Liver (tissue), 8 donors: ENCODE measurements at regions not wholly inside any gene's neighbourhood (a gene's known extent, or its start where the extent isn't known, plus 50 kb on each side); places are given as distances from the start of the nearest gene placed in this dataset.

Source experiments
- DNase-seq: peaks from one replicate; pipeline ENCODE4 v3.0.0-alpha.2; 2017; ENCODE audit warnings: low spot score
- H3K27ac ChIP-seq, 2 donors: one replicate each; pipeline ENCODE4 v1.7.0; 2013; ENCODE audit warnings: inconsistent platforms in 2 of 2, low read length in 2 of 2, control low read depth in 1 of 2, low read depth in 1 of 2, mild to moderate bottlenecking in 1 of 2
- H3K27me3 ChIP-seq, 4 donors: one replicate each; pipeline versions ENCODE4 v1.6.1 to v1.7.0; 2013; ENCODE audit warnings: low read length in 3 of 4, inconsistent platforms in 1 of 4, mild to moderate bottlenecking in 1 of 4, moderate library complexity in 1 of 4; ENCODE audit not compliant: control insufficient read depth in 4 of 4, insufficient read depth in 4 of 4
- H3K36me3 ChIP-seq, 4 donors: one replicate each; pipeline versions ENCODE4 v1.6.1 to v1.7.0; 2013; ENCODE audit warnings: low read length in 3 of 4, mild to moderate bottlenecking in 3 of 4, low read depth in 1 of 4, moderate library complexity in 1 of 4; ENCODE audit not compliant: control insufficient read depth in 4 of 4, insufficient read depth in 3 of 4
- H3K4me1 ChIP-seq, 4 donors: one replicate each; pipeline versions ENCODE4 v1.6.1 to v1.7.0; 2013; ENCODE audit warnings: low read length in 3 of 4, mild to moderate bottlenecking in 3 of 4, moderate library complexity in 1 of 4; ENCODE audit not compliant: control insufficient read depth in 4 of 4, insufficient read depth in 4 of 4
- H3K4me3 ChIP-seq, 3 donors: one replicate each; pipeline versions ENCODE4 v1.6.1 to v1.7.0; 2013; ENCODE audit warnings: low read length in 3 of 3, control low read depth in 1 of 3, low read depth in 1 of 3, mild to moderate bottlenecking in 1 of 3
- H3K9ac ChIP-seq, 2 donors: one replicate each; pipeline ENCODE4 v1.7.0; 2013; ENCODE audit warnings: low read length in 2 of 2, mild to moderate bottlenecking in 2 of 2, moderate library complexity in 2 of 2, control low read depth in 1 of 2, low read depth in 1 of 2
- H3K9me3 ChIP-seq, 4 donors: one replicate each; pipeline versions ENCODE4 v1.6.1 to v1.7.0; 2013; ENCODE audit warnings: low read length in 3 of 4; ENCODE audit not compliant: control insufficient read depth in 4 of 4
- FOXA1 ChIP-seq: IDR thresholded peaks from 2 replicates; pipeline ENCODE4 v1.6.1; 2016; ENCODE audit warnings: antibody characterized with exemption
- FOXA2 ChIP-seq: IDR thresholded peaks from 2 replicates; pipeline ENCODE4 v1.6.1; 2016; ENCODE audit warnings: antibody characterized with exemption
- GABPA ChIP-seq, 2 donors: IDR thresholded peaks in 1 of 2; conservative IDR thresholded peaks in 1 of 2; 2 replicates each; pipeline ENCODE4 v1.6.1; 2016; ENCODE audit warnings: antibody characterized with exemption in 2 of 2, mild to moderate bottlenecking in 1 of 2, moderate library complexity in 1 of 2
- HNF4A ChIP-seq, 2 donors: conservative IDR thresholded peaks; 2 replicates each; pipeline ENCODE4 v1.6.1; 2016; ENCODE audit warnings: antibody characterized with exemption in 2 of 2, mild to moderate bottlenecking in 2 of 2
- HNF4G ChIP-seq: IDR thresholded peaks from 2 replicates; pipeline ENCODE4 v1.6.1; 2016; ENCODE audit warnings: antibody characterized with exemption
- JUND ChIP-seq, 2 donors: IDR thresholded peaks; 2 replicates each; pipeline ENCODE4 v1.6.1; 2016; ENCODE audit warnings: antibody characterized with exemption in 2 of 2
- NR2F2 ChIP-seq: IDR thresholded peaks from 2 replicates; pipeline ENCODE4 v1.6.1; 2016; ENCODE audit warnings: antibody characterized with exemption
- RXRA ChIP-seq, 2 donors: IDR thresholded peaks; 2 replicates each; pipeline ENCODE4 v1.6.1; 2017 to 2018; ENCODE audit warnings: antibody characterized with exemption in 2 of 2, mild to moderate bottlenecking in 1 of 2
- SP1 ChIP-seq: IDR thresholded peaks from 2 replicates; pipeline ENCODE4 v1.6.1; 2018; ENCODE audit warnings: antibody characterized with exemption, mild to moderate bottlenecking
- TAF1 ChIP-seq: conservative IDR thresholded peaks from 2 replicates; pipeline ENCODE4 v1.6.1; 2016; ENCODE audit warnings: antibody characterized with exemption, mild to moderate bottlenecking
- YY1 ChIP-seq: IDR thresholded peaks from 2 replicates; pipeline ENCODE4 v1.6.1; 2016; ENCODE audit warnings: antibody characterized with exemption, mild to moderate bottlenecking
- WGBS: extraction: QIAGEN DNeasy Blood & Tissue Kit; methylation state at CpG from one replicate; pipeline ENCODE4 v1.1.7; 2013; 5-methylcytosine and 5-hydroxymethylcytosine counted together
- TF ChIP-seq, protein P1 (sequence below): IDR thresholded peaks from 2 replicates; pipeline ENCODE4 v1.6.1; 2016; ENCODE audit warnings: antibody characterized with exemption, mild to moderate bottlenecking
- TF ChIP-seq, protein P2 (sequence below): IDR thresholded peaks from 2 replicates; pipeline ENCODE4 v1.6.1; 2016; ENCODE audit warnings: antibody characterized with exemption
- TF ChIP-seq, protein P3 (sequence below): IDR thresholded peaks from 2 replicates; pipeline ENCODE4 v1.6.1; 2016; ENCODE audit warnings: antibody characterized with exemption
- TF ChIP-seq, protein P4 (sequence below): IDR thresholded peaks from 2 replicates; pipeline ENCODE4 v1.6.1; 2016; ENCODE audit warnings: antibody characterized with exemption
- TF ChIP-seq, protein P5 (sequence below): fragments of 150-350 bp; IDR thresholded peaks from 2 replicates; pipeline ENCODE4 v1.5.1; 2017; ENCODE audit warnings: improper control_type of control experiment, low read depth, low read length; ENCODE audit not compliant: missing input control
- donor health status: healthy.
- donor health status: healthy.
- donor health status: healthy.
- donor health status: healthy.
- donor health status: healthy.

DNA sequence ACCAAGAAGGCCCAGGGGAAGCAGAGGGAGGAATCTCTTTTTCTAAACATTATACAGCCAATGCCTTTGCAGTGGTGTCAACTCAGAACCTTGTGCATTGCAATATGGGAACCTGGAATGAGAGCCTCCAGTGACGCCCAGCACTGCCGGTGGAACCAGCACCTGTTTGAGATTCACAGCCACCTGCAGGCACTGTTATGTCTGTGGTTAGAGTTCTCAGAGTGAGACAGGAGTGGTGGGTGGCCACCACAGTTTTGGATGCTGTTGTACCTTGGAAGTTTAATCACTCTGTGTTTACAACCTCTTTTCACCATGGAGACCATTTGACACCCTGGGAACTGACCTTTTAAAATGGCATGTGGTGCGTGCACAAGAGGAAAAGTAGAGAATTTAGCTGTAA is 185.3 kb upstream of the KCNG1 start:
- no peak overlapping the region for H3K27ac ChIP-seq
- TF ChIP-seq NR2F2 (no peak), FOXA1 (no peak), YY1 (no peak), JUND (IDR thresholded peaks at IDR 0.05) (no peak), HNF4G (no peak), RXRA (IDR thresholded peaks at IDR 0.05) (no peak), GABPA (IDR thresholded peaks at IDR 0.05 in 1 of 2, conservative IDR thresholded peaks at IDR 0.05 in 1 of 2) (no peak)
- TF ChIP-seq, protein P1, sequence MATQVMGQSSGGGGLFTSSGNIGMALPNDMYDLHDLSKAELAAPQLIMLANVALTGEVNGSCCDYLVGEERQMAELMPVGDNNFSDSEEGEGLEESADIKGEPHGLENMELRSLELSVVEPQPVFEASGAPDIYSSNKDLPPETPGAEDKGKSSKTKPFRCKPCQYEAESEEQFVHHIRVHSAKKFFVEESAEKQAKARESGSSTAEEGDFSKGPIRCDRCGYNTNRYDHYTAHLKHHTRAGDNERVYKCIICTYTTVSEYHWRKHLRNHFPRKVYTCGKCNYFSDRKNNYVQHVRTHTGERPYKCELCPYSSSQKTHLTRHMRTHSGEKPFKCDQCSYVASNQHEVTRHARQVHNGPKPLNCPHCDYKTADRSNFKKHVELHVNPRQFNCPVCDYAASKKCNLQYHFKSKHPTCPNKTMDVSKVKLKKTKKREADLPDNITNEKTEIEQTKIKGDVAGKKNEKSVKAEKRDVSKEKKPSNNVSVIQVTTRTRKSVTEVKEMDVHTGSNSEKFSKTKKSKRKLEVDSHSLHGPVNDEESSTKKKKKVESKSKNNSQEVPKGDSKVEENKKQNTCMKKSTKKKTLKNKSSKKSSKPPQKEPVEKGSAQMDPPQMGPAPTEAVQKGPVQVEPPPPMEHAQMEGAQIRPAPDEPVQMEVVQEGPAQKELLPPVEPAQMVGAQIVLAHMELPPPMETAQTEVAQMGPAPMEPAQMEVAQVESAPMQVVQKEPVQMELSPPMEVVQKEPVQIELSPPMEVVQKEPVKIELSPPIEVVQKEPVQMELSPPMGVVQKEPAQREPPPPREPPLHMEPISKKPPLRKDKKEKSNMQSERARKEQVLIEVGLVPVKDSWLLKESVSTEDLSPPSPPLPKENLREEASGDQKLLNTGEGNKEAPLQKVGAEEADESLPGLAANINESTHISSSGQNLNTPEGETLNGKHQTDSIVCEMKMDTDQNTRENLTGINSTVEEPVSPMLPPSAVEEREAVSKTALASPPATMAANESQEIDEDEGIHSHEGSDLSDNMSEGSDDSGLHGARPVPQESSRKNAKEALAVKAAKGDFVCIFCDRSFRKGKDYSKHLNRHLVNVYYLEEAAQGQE: no peak
- TF ChIP-seq, protein P2, sequence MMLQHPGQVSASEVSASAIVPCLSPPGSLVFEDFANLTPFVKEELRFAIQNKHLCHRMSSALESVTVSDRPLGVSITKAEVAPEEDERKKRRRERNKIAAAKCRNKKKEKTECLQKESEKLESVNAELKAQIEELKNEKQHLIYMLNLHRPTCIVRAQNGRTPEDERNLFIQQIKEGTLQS: no peak
- TF ChIP-seq, protein P3, sequence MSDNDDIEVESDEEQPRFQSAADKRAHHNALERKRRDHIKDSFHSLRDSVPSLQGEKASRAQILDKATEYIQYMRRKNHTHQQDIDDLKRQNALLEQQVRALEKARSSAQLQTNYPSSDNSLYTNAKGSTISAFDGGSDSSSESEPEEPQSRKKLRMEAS: no peak
- TF ChIP-seq, protein P4, sequence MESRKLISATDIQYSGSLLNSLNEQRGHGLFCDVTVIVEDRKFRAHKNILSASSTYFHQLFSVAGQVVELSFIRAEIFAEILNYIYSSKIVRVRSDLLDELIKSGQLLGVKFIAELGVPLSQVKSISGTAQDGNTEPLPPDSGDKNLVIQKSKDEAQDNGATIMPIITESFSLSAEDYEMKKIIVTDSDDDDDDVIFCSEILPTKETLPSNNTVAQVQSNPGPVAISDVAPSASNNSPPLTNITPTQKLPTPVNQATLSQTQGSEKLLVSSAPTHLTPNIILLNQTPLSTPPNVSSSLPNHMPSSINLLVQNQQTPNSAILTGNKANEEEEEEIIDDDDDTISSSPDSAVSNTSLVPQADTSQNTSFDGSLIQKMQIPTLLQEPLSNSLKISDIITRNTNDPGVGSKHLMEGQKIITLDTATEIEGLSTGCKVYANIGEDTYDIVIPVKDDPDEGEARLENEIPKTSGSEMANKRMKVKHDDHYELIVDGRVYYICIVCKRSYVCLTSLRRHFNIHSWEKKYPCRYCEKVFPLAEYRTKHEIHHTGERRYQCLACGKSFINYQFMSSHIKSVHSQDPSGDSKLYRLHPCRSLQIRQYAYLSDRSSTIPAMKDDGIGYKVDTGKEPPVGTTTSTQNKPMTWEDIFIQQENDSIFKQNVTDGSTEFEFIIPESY: no peak
- 62% methylated on average over 3 of the region's 3 CpGs for WGBS
- peaks cover 0 to 14% (median 1%) of the 10 kb centered on the region in 4 donors for H3K27me3 ChIP-seq
- H3K9me3 ChIP-seq: no peaks in the 10 kb centered on the region
- DNase-seq: no peak
- no peak overlapping the region for H3K4me3 ChIP-seq
- H3K4me1 ChIP-seq: no peaks in the 10 kb centered on the region
- H3K9ac ChIP-seq: no peak overlapping the region
- no peaks in the 10 kb centered on the region for H3K36me3 ChIP-seq

DNA sequence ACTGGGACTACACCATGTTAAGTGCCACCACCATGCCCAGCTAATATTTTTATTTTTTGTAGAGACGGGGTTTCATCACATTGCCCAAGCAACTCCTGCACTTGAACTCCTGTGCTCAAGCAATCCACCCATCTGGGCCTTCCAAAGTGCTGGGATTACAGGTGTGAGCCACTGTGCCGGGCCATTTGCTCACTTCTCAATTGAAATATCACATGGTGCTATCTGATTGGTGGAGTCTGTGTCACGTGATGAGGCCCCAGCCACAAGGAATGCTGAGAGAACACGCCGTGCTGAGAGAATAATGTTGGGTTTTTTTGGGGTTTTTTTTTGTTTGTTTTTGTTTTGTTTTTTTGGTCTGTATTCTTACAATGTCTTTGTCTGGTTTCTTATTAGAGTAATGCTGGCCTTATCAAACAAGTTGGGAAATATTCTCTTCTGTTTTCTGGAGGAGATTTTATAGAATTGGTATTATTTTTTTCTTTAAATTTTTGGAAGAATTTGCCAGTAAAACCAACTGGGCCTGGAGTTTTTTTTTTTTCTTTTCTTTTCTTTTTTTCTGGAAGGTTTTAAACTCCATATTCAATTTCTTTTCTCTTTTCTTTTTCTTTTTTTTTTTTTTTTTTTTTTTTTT is 183.2 kb upstream of the KCNG1 start:
- Histone ChIP-seq H3K27me3 (peaks cover 0 to 11% (median 0%) of the 10 kb centered on the region in 4 donors), H3K36me3 (no peaks in the 10 kb centered on the region), H3K9me3 (no peaks in the 10 kb centered on the region), H3K9ac (no peak overlapping the region), H3K4me1 (no peaks in the 10 kb centered on the region), H3K4me3 (no peak overlapping the region), H3K27ac (no peak overlapping the region)
- no peak for DNase-seq
- no peak for TF ChIP-seq RXRA (IDR thresholded peaks at IDR 0.05)
- TF ChIP-seq TAF1: no peak
- TF ChIP-seq JUND (IDR thresholded peaks at IDR 0.05): no peak
- TF ChIP-seq HNF4A (conservative IDR thresholded peaks at IDR 0.05): no peak
- TF ChIP-seq NR2F2: no peak
- TF ChIP-seq, protein P2: no peak
- TF ChIP-seq, protein P5, sequence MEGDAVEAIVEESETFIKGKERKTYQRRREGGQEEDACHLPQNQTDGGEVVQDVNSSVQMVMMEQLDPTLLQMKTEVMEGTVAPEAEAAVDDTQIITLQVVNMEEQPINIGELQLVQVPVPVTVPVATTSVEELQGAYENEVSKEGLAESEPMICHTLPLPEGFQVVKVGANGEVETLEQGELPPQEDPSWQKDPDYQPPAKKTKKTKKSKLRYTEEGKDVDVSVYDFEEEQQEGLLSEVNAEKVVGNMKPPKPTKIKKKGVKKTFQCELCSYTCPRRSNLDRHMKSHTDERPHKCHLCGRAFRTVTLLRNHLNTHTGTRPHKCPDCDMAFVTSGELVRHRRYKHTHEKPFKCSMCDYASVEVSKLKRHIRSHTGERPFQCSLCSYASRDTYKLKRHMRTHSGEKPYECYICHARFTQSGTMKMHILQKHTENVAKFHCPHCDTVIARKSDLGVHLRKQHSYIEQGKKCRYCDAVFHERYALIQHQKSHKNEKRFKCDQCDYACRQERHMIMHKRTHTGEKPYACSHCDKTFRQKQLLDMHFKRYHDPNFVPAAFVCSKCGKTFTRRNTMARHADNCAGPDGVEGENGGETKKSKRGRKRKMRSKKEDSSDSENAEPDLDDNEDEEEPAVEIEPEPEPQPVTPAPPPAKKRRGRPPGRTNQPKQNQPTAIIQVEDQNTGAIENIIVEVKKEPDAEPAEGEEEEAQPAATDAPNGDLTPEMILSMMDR: no peak
- TF ChIP-seq, protein P3: no peak
- no peak for TF ChIP-seq FOXA2
- no peak for TF ChIP-seq YY1
- no peak for TF ChIP-seq SP1
- 83% methylated on average over 5 of the region's 5 CpGs for WGBS
